ENCODE measurements at regions not wholly inside any gene's neighbourhood (a gene's known extent, or its start where the extent isn't known, plus 50 kb on each side); places are given as distances from the start of the nearest gene placed in this dataset.

DNA sequence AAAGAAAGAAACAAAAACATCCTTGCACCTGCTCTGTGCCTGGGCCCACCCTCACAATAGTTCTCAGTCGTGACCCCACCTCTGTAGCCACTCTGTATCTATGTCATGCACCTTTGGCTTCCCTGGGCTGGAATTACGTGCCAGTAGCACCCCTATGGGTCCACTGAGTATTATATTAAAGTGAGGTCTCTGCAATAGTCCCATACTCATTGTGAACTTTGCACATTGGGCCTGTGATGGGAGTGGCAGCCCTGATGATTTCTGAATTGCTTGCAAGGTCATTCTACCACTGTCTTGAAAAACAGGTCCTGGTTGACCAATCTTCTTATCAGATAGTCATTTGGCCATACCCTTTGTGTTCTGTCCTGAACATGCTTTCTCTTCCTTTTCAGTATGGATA lies 1012.1 kb downstream of the RAB28 start:
- 2% methylated on average over 2 of the region's 2 CpGs for WGBS (ENCODE audit: low lambda C conversion rate)
- in situ Hi-C loops (cut with HindIII; ENCODE audit: extremely low pct_ligation_motif_present, low pct_unique_long_range_greater_than_20kb) = no loop called here
- H3K79me2 ChIP-seq (ENCODE audit: insufficient read depth, low read length) = no peaks in the 10 kb centered on the region
- intact Hi-C loops (cut with micrococcal nuclease; ENCODE audit: unreplicated experiment) = no loop called here
- DNase-seq (ENCODE audit: low spot score) = peak; percentile 8
- FAIRE-seq = no peak
- CTCF ChIA-PET (ENCODE audit: low intra/inter-chr PET ratio, low total read pairs) = no interaction called here
- H3K4me3 ChIP-seq (replicated peaks in 1 of 3; ENCODE audit: insufficient read depth in 1 of 3, low read depth in 2 of 3, low read length in 3 of 3) = no peak overlapping the region
- ATAC-seq = peak; percentile 57
- H3K27ac ChIP-seq (ENCODE audit: extremely low read length, insufficient read depth, low read length) = no peak overlapping the region
- H4K20me1 ChIP-seq (ENCODE audit: insufficient read depth, low read length) = no peaks in the 10 kb centered on the region
- no peak overlapping the region for H3K4me2 ChIP-seq (ENCODE audit: low read depth, low read length)
- no TSS peak for BruUV-seq (replicated peaks)
- H3K27me3 ChIP-seq (ENCODE audit: control insufficient read depth in 1 of 2, insufficient read depth in 2 of 2, low read length in 2 of 2) = no peaks in the 10 kb centered on the region
- no peaks in the 10 kb centered on the region for H3K36me3 ChIP-seq (replicated peaks in 1 of 2; ENCODE audit: control insufficient read depth in 1 of 2, insufficient read depth in 2 of 2, low read length in 2 of 2)
- H3K9ac ChIP-seq (ENCODE audit: insufficient read depth, low read depth, low read length) = no peak overlapping the region
- TF ChIP-seq HNF4A (CRISPR knock-in tag; IDR thresholded peaks at IDR 0.05) (peak; percentile 64), SOX5 (CRISPR knock-in tag; IDR thresholded peaks at IDR 0.05; ENCODE audit: borderline replicate concordance) (no peak), EED (CRISPR knock-in tag; IDR thresholded peaks at IDR 0.05) (no peak), SOX13 (IDR thresholded peaks at IDR 0.05) (no peak), SOX13 (CRISPR knock-in tag; conservative IDR thresholded peaks at IDR 0.05 in 1 of 2, IDR thresholded peaks at IDR 0.05 in 1 of 2) (peak in 1 of 2 experiments; percentile 30; a peak in 1 of 4 replicates)
- TF ChIP-seq, protein P1, sequence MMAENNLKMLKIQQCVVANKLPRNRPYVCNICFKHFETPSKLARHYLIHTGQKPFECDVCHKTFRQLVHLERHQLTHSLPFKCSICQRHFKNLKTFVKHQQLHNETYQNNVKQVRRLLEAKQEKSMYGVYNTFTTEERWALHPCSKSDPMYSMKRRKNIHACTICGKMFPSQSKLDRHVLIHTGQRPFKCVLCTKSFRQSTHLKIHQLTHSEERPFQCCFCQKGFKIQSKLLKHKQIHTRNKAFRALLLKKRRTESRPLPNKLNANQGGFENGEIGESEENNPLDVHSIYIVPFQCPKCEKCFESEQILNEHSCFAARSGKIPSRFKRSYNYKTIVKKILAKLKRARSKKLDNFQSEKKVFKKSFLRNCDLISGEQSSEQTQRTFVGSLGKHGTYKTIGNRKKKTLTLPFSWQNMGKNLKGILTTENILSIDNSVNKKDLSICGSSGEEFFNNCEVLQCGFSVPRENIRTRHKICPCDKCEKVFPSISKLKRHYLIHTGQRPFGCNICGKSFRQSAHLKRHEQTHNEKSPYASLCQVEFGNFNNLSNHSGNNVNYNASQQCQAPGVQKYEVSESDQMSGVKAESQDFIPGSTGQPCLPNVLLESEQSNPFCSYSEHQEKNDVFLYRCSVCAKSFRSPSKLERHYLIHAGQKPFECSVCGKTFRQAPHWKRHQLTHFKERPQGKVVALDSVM (CRISPR knock-in tag; IDR thresholded peaks at IDR 0.05) = no peak
- TF ChIP-seq, protein P2, sequence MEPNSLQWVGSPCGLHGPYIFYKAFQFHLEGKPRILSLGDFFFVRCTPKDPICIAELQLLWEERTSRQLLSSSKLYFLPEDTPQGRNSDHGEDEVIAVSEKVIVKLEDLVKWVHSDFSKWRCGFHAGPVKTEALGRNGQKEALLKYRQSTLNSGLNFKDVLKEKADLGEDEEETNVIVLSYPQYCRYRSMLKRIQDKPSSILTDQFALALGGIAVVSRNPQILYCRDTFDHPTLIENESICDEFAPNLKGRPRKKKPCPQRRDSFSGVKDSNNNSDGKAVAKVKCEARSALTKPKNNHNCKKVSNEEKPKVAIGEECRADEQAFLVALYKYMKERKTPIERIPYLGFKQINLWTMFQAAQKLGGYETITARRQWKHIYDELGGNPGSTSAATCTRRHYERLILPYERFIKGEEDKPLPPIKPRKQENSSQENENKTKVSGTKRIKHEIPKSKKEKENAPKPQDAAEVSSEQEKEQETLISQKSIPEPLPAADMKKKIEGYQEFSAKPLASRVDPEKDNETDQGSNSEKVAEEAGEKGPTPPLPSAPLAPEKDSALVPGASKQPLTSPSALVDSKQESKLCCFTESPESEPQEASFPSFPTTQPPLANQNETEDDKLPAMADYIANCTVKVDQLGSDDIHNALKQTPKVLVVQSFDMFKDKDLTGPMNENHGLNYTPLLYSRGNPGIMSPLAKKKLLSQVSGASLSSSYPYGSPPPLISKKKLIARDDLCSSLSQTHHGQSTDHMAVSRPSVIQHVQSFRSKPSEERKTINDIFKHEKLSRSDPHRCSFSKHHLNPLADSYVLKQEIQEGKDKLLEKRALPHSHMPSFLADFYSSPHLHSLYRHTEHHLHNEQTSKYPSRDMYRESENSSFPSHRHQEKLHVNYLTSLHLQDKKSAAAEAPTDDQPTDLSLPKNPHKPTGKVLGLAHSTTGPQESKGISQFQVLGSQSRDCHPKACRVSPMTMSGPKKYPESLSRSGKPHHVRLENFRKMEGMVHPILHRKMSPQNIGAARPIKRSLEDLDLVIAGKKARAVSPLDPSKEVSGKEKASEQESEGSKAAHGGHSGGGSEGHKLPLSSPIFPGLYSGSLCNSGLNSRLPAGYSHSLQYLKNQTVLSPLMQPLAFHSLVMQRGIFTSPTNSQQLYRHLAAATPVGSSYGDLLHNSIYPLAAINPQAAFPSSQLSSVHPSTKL (CRISPR knock-in tag; IDR thresholded peaks at IDR 0.05) = 0 out of 2 replicates have a peak, but pooled peaks have one; percentile 25
- peaks cover 20% of the 10 kb centered on the region for H3K4me1 ChIP-seq (ENCODE audit: insufficient read depth, low read length)
- POLR2A ChIA-PET = no interaction called here
- no peak overlapping the region for H2AFZ ChIP-seq (ENCODE audit: low read length)
- no peaks in the 10 kb centered on the region for H3K9me3 ChIP-seq (ENCODE audit: low read length)

All from HepG2 (cell line).